HAP-1 (cell line): ENCODE measurements at regions not wholly inside any gene's neighbourhood (a gene's known extent, or its start where the extent isn't known, plus 50 kb on each side); places are given as distances from the start of the nearest gene placed in this dataset.

Experiments used
- DNase-seq, 2 experiments: peaks; one replicate each; pipeline ENCODE4 v3.0.0-alpha.2; 2016 to 2020; ENCODE audit warnings: low spot score in 2 of 2
- H3K27me3 ChIP-seq: fragments of 250-450 bp; sonication (Bioruptor Pico); 2 replicates; pipeline ENCODE4 v1.5.1; 2020; ENCODE audit warnings: low read depth, mild to moderate bottlenecking, moderate library complexity
- H3K36me3 ChIP-seq: fragments of 250-450 bp; sonication (Bioruptor Pico); replicated peaks from 2 replicates; pipeline ENCODE4 v1.5.1; 2020; ENCODE audit warnings: mild to moderate bottlenecking
- H3K4me1 ChIP-seq: fragments of 250-450 bp; sonication (Bioruptor Pico); 2 replicates; pipeline ENCODE4 v1.5.1; 2020; ENCODE audit warnings: mild to moderate bottlenecking
- H3K4me3 ChIP-seq: fragments of 250-450 bp; sonication (Bioruptor Pico); 2 replicates; pipeline ENCODE4 v1.5.1; 2020; ENCODE audit warnings: mild to moderate bottlenecking, moderate library complexity
- H3K9me3 ChIP-seq: fragments of 250-450 bp; sonication (Bioruptor Pico); 2 replicates; pipeline ENCODE4 v1.5.1; 2020; ENCODE audit warnings: mild to moderate bottlenecking, moderate library complexity
- in situ Hi-C: fragments of 300-500 bp; cut with MboI; formaldehyde crosslinking; loops from 3 replicates; pipeline ENCODE4 v1.14.3; 2020; ENCODE audit warnings: low sequenced_read_pairs, inconsistent platforms, mixed read lengths

GRCh38 chr2:223196331-223196730, 144.3 kb downstream of the KCNE4 start:
- Histone ChIP-seq H3K27me3 (no peaks in the 10 kb centered on the region), H3K4me1 (no peaks in the 10 kb centered on the region), H3K4me3 (no peak overlapping the region), H3K9me3 (no peaks in the 10 kb centered on the region), H3K36me3 (no peaks in the 10 kb centered on the region)
- DNase-seq, result no peak
- in situ Hi-C loops, result no loop called here

DNA sequence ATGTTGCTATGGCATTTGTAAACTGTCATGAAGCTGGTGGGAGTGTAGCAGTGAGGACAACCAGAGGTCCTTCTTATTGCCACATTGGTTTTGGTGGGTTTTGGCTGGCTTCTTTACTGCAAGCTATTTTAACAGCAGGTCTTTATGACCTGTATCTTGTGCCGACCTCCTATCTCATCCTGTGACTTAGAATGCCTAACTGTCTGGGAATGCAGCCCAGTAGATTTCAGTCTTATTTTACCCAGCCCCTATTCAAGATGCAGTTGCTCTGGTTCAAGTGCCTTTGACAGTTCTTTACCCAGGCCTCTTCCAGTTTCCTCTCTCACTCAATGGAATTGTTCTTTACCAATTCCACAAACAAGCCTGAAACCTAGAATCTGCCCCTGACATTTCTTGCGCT, 145.1 kb downstream of the KCNE4 start:
- Histone ChIP-seq H3K4me3 (no peak overlapping the region), H3K36me3 (no peaks in the 10 kb centered on the region), H3K9me3 (no peaks in the 10 kb centered on the region), H3K27me3 (no peaks in the 10 kb centered on the region), H3K4me1 (no peaks in the 10 kb centered on the region)
- in situ Hi-C loops, result no loop called here
- DNase-seq, result no peak

GRCh38 chr2:223199531-223200515, 147.8 kb downstream of the KCNE4 start:
- Histone ChIP-seq H3K27me3 (no peaks in the 10 kb centered on the region), H3K9me3 (no peaks in the 10 kb centered on the region), H3K4me3 (no peak overlapping the region), H3K36me3 (no peaks in the 10 kb centered on the region), H3K4me1 (peaks cover 6% of the 10 kb centered on the region; the same call in 1 of the 2 replicates)
- in situ Hi-C loops, result no loop called here
- no peak for DNase-seq

DNA sequence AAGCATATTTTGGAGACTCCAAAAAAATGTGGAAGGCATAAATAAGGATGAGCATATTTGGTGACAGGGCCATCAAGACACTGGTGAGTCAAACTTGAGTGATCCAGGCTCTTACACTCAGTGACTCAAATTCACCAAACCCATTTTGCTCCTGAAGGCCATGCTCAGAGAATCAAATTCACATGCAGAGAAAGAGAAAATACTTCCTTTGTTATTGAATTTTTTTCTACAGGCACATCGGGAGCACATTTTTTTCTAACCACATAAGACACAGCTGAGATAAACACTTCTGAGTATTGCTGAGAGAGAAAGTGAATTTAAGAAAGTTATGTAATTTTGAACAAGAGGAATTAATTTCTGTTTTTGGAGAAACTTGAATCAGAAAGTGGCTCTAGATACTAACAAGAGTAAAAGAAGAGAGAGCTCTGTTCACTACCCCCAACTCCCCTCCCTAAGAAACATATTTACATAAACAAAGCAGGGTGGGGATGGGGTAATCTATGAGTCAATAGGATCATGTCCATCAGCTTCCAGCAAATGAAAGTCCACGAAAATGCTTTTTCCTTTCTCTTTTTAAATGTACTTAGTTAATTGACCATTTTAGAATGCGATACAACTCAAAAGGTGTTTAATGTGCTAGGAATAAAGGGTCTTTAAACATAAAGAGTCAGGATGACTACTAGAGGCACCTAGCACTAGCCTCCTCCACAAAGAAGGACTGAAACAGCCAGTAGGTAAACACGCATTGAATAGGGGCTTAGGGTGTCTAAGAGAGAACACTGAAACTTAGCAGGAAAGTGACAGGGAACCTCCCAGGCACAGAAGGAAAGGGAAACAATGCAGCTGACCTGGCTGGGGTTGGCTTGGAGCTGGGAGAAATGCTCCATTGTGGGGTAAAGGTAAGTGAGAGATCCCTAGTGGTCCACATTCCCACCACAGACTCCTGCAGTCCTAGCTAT, 152.3 kb downstream of the KCNE4 start:
- no peaks in the 10 kb centered on the region for H3K9me3 ChIP-seq
- no peaks in the 10 kb centered on the region for H3K36me3 ChIP-seq
- peaks cover 6% of the 10 kb centered on the region; the same call in 1 of the 2 replicates for H3K4me1 ChIP-seq
- no peak overlapping the region for H3K4me3 ChIP-seq
- peak; percentile 9 to 11 for DNase-seq
- H3K27me3 ChIP-seq, result no peaks in the 10 kb centered on the region
- in situ Hi-C loops, result no loop called here

GRCh38 chr2:223210489-223210888, 158.5 kb downstream of the KCNE4 start:
- DNase-seq, result no peak
- in situ Hi-C loops, result no loop called here
- Histone ChIP-seq H3K9me3 (no peaks in the 10 kb centered on the region), H3K4me1 (no peaks in the 10 kb centered on the region), H3K36me3 (no peaks in the 10 kb centered on the region), H3K27me3 (no peaks in the 10 kb centered on the region), H3K4me3 (no peak overlapping the region)

GRCh38 chr2:223214394-223215253, 162.6 kb downstream of the KCNE4 start:
- Histone ChIP-seq H3K4me3 (no peak overlapping the region), H3K36me3 (no peaks in the 10 kb centered on the region), H3K4me1 (no peaks in the 10 kb centered on the region), H3K9me3 (no peaks in the 10 kb centered on the region), H3K27me3 (no peaks in the 10 kb centered on the region)
- in situ Hi-C loops, result no loop called here
- no peak for DNase-seq

DNA sequence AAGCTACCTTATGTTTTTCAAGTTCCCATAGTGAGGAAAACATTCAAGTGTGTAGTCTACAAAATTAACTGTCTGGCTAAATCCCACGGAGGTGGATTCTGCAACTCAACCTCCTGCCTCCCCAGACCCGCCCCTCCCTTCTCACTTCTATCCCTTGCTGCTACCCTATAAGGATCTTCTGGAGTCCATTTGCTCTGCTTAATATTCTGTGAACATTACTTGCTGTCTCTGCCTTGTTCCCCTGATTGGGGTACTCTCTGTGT, 163.2 kb downstream of the KCNE4 start:
- Histone ChIP-seq H3K36me3 (no peaks in the 10 kb centered on the region), H3K27me3 (no peaks in the 10 kb centered on the region), H3K9me3 (no peaks in the 10 kb centered on the region), H3K4me3 (no peak overlapping the region), H3K4me1 (no peaks in the 10 kb centered on the region)
- in situ Hi-C loops, result no loop called here
- no peak for DNase-seq

DNA sequence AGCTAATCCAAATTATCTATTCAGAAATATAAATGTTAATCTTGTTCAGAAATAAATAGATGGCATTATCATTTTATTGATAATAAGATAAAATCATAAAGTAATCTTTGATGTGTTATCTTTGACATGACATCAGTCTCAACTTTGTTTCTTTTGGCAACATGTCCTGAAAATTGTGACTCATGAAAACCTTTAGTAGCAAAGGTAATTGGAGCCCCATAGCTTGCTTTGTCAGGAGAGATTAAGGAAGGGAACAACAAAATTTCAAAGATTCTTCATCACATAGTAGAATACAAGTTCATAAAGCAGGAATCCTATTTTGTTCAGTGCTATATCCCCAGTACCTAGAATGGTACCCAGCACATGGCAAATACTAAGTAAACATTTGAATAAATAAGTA, 165.4 kb downstream of the KCNE4 start:
- H3K27me3 ChIP-seq, result no peaks in the 10 kb centered on the region
- no peak overlapping the region for H3K4me3 ChIP-seq
- H3K9me3 ChIP-seq, result no peaks in the 10 kb centered on the region
- in situ Hi-C loops, result no loop called here
- H3K36me3 ChIP-seq, result no peaks in the 10 kb centered on the region
- no peak for DNase-seq
- no peaks in the 10 kb centered on the region for H3K4me1 ChIP-seq

GRCh38 chr2:223218587-223219178, 166.7 kb downstream of the KCNE4 start:
- Histone ChIP-seq H3K9me3 (no peaks in the 10 kb centered on the region), H3K4me1 (no peaks in the 10 kb centered on the region), H3K4me3 (no peak overlapping the region), H3K27me3 (no peaks in the 10 kb centered on the region), H3K36me3 (no peaks in the 10 kb centered on the region)
- DNase-seq, result no peak
- in situ Hi-C loops, result no loop called here

- Histone ChIP-seq H3K4me3 (no peak overlapping the region), H3K4me1 (no peaks in the 10 kb centered on the region), H3K36me3 (no peaks in the 10 kb centered on the region), H3K9me3 (no peaks in the 10 kb centered on the region), H3K27me3 (no peaks in the 10 kb centered on the region)
- DNase-seq, result no peak
- in situ Hi-C loops, result no loop called here
These were observed 168.1 kb downstream of the KCNE4 start for GRCh38 chr2:223219872-223220657.

DNA sequence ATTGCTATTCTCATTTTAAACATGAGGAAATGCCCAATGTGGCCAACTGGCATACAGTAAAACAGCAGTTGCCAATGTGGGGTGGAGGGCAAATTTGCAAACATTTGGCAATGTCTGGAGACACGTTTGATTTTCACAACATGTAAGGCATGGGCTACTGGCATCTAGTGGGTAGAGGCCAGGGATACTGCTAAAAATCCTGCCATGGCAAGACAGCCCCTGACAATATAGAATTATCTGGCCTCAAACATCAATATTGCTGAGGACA, 168.6 kb downstream of the KCNE4 start:
- DNase-seq, result no peak
- Histone ChIP-seq H3K36me3 (no peaks in the 10 kb centered on the region), H3K9me3 (no peaks in the 10 kb centered on the region), H3K4me3 (no peak overlapping the region), H3K27me3 (no peaks in the 10 kb centered on the region), H3K4me1 (no peaks in the 10 kb centered on the region)
- in situ Hi-C loops, result no loop called here

GRCh38 chr2:223221139-223221835, 169.3 kb downstream of the KCNE4 start:
- in situ Hi-C loops, result no loop called here
- no peak for DNase-seq

More at GRCh38 chr2:223221139-223221835, 169.3 kb downstream of the KCNE4 start:
- H3K36me3 ChIP-seq, result no peaks in the 10 kb centered on the region
- no peaks in the 10 kb centered on the region for H3K27me3 ChIP-seq
- H3K4me3 ChIP-seq, result no peak overlapping the region
- no peaks in the 10 kb centered on the region for H3K4me1 ChIP-seq
- no peaks in the 10 kb centered on the region for H3K9me3 ChIP-seq
